ENCODE measurements at regions not wholly inside any gene's neighbourhood (a gene's known extent, or its start where the extent isn't known, plus 50 kb on each side); places are given as distances from the start of the nearest gene placed in this dataset.
"Not testable (repeated sequence)": the region's sequence is repeated elsewhere in the genome, so short reads cannot be mapped to it uniquely, and the experiment has no call there.

DNA sequence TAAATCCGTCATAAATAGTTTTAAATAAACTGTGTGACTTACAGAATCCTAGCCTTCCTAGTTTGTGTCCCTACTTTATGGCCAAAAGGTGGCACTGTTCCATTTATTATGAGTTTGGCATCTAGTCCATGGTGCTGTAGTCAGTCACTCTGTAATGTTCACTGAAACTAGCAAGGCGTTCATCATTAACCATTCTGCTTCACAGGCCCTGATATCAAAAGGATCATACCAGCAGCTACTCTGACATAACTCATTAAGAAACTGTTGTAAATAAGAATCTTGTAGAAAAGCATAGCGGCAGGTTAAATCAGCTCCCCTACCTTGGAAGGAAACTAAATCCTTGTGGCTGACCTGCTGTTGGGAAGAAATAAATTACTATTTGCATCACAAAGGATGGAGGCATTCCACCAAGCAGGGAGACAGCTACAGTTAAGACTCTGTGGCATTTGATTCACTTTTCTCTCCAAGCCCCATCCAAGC is 919.6 kb upstream of the DIAPH2 start:
- DNase-seq (ENCODE audit: low spot score): peak; percentile 9
- TF ChIP-seq, protein P1, sequence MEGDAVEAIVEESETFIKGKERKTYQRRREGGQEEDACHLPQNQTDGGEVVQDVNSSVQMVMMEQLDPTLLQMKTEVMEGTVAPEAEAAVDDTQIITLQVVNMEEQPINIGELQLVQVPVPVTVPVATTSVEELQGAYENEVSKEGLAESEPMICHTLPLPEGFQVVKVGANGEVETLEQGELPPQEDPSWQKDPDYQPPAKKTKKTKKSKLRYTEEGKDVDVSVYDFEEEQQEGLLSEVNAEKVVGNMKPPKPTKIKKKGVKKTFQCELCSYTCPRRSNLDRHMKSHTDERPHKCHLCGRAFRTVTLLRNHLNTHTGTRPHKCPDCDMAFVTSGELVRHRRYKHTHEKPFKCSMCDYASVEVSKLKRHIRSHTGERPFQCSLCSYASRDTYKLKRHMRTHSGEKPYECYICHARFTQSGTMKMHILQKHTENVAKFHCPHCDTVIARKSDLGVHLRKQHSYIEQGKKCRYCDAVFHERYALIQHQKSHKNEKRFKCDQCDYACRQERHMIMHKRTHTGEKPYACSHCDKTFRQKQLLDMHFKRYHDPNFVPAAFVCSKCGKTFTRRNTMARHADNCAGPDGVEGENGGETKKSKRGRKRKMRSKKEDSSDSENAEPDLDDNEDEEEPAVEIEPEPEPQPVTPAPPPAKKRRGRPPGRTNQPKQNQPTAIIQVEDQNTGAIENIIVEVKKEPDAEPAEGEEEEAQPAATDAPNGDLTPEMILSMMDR (IDR thresholded peaks at IDR 0.05; ENCODE audit: extremely low read depth, insufficient read depth, missing control alignments): peak; percentile 57
- in situ Hi-C loops (cut with MboI; ENCODE audit: low pct_unique_long_range_greater_than_20kb, low sequenced_read_pairs, unreplicated experiment): no loop called here

DNA sequence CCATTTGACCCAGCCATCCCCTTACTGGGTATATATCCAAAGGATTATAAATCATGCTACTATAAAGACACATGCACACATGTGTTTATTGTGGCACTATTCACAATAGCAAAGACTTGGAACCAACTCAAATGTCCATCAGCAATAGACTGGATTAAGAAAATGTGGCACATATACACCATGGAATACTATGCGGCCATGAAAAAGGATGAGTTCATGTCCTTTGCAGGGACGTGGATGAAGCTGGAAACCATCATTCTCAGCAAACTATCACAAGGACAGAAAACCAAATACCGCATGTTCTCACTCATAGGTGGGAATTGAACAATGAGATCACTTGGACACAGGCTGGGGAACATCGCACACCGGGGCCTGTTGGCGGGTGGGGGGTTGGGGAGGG is 913.4 kb upstream of the DIAPH2 start:
- DNase-seq (ENCODE audit: low spot score); in situ Hi-C loops (cut with MboI; ENCODE audit: low pct_unique_long_range_greater_than_20kb, low sequenced_read_pairs, unreplicated experiment): not testable (repeated sequence)

DNA sequence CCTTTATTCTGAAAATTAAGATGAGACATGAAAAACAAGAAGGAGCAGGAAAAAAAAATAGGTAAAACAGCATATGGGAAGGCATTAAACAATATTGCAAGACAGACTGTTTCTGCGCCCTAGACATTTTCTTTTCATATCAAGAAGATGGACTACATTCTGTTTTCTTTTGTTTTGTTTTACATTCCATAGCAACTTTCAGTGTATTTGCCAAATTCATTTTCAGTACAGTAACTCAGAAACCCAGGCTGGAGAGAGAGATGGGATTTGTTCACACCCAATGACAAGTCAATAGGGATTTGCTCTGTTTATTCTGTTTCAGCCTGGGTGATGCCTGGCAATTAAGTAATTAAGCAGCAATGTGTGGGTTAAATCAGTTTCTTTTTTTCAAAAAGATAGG is 892.8 kb upstream of the DIAPH2 start:
- DNase-seq (ENCODE audit: low spot score): no peak
- TF ChIP-seq, protein P1 (IDR thresholded peaks at IDR 0.05; ENCODE audit: extremely low read depth, insufficient read depth, missing control alignments): no peak
- in situ Hi-C loops (cut with MboI; ENCODE audit: low pct_unique_long_range_greater_than_20kb, low sequenced_read_pairs, unreplicated experiment): no loop called here

DNA sequence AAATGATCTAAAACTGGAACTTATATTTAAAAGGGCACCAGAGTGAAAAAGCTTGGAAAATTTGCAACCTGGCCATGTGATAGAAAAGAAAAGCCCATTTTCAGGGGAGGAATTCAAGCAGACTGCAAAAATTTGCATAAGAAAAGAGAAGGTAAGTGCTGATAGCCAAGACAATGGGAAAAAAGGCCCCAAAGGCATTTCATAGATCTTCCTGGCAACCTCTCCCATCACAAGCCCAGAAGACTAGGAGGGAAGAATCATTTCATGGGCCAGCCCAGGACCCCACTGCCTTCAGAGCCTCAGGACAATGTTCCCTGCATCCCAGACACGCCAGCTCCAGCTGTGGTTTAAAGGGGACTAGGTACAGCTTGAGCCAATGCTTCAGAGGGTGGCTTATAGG is 887.3 kb upstream of the DIAPH2 start:
- in situ Hi-C loops (cut with MboI; ENCODE audit: low pct_unique_long_range_greater_than_20kb, low sequenced_read_pairs, unreplicated experiment): no loop called here
- no peak for DNase-seq (ENCODE audit: low spot score)
- TF ChIP-seq, protein P1 (IDR thresholded peaks at IDR 0.05; ENCODE audit: extremely low read depth, insufficient read depth, missing control alignments): no peak

DNA sequence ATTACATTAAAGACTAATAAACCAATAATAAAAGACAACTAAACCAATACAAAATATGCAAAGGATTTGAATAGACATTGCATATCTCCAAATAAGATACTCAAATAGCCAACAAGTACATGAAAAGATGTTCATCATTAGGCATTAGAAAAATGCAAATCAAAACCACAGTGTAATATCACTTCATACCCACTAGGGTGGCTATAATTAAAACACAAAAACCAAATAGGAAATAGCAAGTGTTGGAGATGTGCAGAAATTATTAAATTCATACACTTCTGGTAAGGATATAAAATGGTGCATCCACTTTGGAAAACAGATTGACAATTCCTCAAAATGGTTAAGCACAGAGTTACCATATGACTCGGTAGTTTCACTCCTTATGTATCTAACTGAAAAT is 860.8 kb upstream of the DIAPH2 start:
- DNase-seq (ENCODE audit: low spot score): no peak
- in situ Hi-C loops (cut with MboI; ENCODE audit: low pct_unique_long_range_greater_than_20kb, low sequenced_read_pairs, unreplicated experiment): no loop called here
- TF ChIP-seq, protein P1 (IDR thresholded peaks at IDR 0.05; ENCODE audit: extremely low read depth, insufficient read depth, missing control alignments): no peak

DNA sequence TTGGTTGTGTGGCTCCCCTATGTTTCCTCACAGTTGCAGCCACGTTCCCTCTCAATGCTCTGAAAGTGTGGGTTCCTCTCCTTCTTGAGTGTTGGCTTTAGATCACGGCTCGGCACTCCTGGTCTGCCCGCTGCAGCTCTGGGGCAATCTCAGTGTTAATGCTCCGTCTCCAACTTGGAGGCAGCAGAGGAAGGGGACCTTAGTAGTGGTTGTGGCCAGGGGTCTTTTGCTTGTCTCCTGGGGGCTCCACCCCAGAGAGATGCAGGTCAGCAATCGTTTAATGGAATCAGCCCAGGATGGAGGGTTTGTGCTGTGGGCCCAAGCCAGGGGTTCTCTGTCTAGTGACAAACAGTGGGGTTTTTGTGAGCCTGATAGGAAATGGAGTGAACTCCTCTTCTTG is 849.4 kb upstream of the DIAPH2 start:
- DNase-seq (ENCODE audit: low spot score): no peak
- in situ Hi-C loops (cut with MboI; ENCODE audit: low pct_unique_long_range_greater_than_20kb, low sequenced_read_pairs, unreplicated experiment): no loop called here
- TF ChIP-seq, protein P1 (IDR thresholded peaks at IDR 0.05; ENCODE audit: extremely low read depth, insufficient read depth, missing control alignments): no peak

DNA sequence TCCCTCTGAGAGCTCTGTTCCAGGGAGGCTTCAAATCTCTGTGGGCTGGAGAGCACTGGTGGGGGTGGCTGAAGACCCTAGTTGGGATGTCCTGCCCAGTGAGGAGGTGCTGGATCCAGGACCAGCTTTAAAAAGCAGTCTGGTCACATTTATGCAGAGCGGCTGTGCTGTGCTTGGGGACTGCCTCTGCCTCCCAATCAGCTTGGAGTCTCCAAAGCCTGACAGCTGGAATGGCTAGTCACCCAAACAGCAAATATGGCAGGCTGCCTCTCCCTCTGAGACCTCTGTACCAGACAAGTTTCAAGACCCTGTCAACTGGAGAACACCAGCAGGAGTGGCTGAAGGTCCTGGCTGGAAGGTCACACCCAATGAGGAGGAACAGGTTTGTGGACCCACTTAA is 848.1 kb upstream of the DIAPH2 start:
- TF ChIP-seq, protein P1 (IDR thresholded peaks at IDR 0.05; ENCODE audit: extremely low read depth, insufficient read depth, missing control alignments): no peak
- DNase-seq (ENCODE audit: low spot score): no peak
- in situ Hi-C loops (cut with MboI; ENCODE audit: low pct_unique_long_range_greater_than_20kb, low sequenced_read_pairs, unreplicated experiment): no loop called here

All from GM13977 (cell line).